GM12873 (cell line): ENCODE measurements at regions not wholly inside any gene's neighbourhood (a gene's known extent, or its start where the extent isn't known, plus 50 kb on each side); places are given as distances from the start of the nearest gene placed in this dataset.

Experiments
- TF ChIP-seq, protein P1 (sequence below): IDR thresholded peaks from 2 replicates; pipeline ENCODE4 v1.5.1; 2012; ENCODE audit warnings: low read depth, mild to moderate bottlenecking, moderate library complexity, low read length, control low read depth; ENCODE audit not compliant: insufficient read depth; ENCODE audit errors: missing control alignments

DNA sequence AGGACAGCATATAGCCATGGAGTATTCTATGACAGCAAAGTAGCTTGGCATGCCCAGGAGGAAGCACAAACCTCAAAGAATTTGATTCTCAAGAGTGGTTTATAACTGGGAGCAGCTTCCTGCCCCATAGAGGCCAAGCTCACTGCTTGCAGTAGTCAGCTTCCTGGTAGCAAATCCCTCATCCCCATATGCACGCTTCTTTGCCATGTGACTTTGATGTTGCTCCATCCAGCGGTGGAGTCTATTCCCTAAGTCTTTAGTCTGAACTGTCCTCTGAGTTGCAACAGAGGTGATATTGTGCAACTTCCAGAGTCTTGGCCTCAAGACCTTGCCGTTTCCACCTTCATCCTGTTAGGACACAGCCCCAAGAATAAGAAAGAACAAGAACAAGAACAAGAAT is 996.8 kb upstream of the TMEM132C start:
- TF ChIP-seq, protein P1, sequence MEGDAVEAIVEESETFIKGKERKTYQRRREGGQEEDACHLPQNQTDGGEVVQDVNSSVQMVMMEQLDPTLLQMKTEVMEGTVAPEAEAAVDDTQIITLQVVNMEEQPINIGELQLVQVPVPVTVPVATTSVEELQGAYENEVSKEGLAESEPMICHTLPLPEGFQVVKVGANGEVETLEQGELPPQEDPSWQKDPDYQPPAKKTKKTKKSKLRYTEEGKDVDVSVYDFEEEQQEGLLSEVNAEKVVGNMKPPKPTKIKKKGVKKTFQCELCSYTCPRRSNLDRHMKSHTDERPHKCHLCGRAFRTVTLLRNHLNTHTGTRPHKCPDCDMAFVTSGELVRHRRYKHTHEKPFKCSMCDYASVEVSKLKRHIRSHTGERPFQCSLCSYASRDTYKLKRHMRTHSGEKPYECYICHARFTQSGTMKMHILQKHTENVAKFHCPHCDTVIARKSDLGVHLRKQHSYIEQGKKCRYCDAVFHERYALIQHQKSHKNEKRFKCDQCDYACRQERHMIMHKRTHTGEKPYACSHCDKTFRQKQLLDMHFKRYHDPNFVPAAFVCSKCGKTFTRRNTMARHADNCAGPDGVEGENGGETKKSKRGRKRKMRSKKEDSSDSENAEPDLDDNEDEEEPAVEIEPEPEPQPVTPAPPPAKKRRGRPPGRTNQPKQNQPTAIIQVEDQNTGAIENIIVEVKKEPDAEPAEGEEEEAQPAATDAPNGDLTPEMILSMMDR, result no peak

DNA sequence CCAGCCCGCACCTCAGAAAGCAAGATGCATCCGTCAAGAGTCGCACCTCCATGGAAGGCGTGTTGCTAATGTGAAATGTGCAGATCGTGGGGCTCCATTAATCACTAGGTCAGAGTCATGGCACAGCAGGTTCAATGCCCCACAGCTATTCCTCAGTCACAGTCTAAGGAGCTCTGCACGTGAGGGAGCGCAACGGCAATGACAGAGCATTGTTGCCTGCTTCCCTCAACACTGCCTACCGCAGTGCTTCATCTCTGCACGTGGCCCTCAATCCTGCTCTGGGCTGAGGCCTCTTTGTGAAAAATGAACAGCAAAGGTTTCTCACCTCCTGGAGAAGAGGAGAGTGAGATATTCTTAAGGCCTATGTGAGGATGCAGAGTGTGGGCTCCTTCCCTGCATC is 995.2 kb upstream of the TMEM132C start:
- TF ChIP-seq, protein P1, result no peak

DNA sequence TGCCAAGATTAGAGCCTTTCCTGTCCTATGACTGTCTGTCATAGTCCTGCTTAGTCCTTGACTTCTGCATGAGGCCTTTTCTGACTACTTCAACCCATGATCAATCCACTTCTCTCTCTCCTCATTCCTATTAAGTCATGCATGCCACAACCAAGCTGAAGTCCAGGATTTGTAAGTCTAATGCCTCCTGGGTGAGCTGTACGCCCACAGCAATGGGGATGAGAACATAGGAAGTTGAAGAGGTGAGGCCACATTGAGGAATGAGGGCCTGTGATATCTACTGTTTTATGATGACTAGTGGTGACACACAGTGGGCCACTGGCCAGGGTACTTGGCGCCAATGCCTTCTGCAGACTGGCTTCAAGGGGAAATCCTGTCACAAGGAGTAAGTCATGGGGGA is 994.1 kb upstream of the TMEM132C start:
- TF ChIP-seq, protein P1, result no peak

DNA sequence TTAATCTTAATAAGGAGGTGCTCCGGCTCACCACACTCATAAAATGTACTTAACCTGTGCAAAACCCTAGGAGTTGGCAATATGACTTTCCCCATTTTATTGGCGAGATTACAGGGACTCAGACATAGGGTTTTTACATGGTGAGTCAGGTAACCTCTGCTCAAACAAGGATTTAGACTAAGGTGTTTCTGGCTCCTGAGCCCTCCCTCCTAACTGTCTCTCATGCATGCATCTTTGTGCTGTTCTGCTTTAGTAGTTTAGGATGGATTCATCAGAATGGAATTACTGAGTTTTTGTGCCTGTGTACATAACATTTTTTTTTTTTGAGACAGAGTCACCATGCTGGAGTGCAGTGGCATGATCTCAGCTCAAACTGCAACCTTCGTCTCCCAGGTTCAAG is 993.3 kb upstream of the TMEM132C start:
- TF ChIP-seq, protein P1, result no peak

DNA sequence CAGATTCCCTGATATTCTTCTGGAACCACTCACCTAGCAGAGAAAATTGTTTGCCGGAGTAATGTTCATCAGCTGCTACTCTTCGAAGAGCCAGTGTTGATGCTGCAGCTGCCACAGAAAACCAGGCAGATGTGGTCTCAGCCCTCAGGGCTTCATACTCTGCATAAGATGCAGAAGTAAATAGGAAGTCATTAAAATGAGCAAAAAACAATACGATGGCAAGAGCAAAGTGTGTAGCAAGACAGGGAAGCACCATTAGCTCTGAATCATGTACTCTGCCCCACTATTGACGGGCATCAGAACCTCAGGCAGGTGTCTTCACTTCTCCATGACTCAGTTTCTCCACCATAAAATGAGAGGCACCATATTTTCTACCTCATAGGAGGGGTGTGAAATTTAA is 991.6 kb upstream of the TMEM132C start:
- TF ChIP-seq, protein P1, result no peak

DNA sequence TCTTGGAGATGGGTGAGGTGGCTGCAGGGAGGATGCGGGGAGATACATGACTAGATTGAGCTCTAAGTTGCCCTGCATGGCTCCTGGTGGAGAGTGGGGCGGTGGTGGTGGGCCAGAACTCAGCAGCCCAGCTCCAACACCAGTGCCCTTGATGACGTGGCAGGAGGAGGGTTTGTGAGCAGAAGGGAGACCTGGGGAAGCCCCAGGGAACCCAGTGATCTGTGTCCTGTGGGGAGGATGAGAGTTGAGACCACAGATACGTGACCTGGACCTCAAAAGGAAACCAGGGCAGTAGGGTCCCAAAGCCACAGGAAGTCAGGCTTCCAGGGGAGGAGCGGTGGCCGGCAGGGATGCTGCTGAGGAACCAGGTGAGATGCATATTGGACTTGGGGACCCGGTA is 989.1 kb upstream of the TMEM132C start:
- TF ChIP-seq, protein P1, result no peak

DNA sequence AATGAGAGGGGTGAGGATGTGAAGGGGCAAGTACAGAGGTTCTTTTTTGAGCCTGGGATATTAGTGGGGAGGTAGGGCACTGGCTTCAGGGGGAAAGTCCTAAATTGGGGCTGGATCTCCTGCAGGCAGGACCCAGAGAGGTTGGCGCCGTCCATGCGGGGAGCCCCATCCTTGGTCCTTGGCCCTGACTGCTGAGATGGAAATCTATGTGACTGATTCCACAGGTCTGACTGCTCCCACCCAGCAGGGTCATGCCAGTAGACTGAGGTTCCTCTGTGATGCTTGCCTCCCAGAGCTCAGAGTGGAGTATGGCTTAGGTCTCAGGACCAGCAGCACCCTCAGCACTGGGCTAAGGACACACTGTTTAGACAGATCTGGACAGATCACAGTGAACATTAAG is 988.6 kb upstream of the TMEM132C start:
- TF ChIP-seq, protein P1, result no peak
